Suppressor macrophage (primary cell): ENCODE measurements at regions not wholly inside any gene's neighbourhood (a gene's known extent, or its start where the extent isn't known, plus 50 kb on each side); places are given as distances from the start of the nearest gene placed in this dataset.
A peak's percentile ranks its signal among the peaks of the same experiment; 100 is the strongest.

Source experiments
- DNase-seq, 4 experiments: peaks; one replicate each; pipeline ENCODE4 v3.0.0-alpha.2; 2020 to 2022

DNA sequence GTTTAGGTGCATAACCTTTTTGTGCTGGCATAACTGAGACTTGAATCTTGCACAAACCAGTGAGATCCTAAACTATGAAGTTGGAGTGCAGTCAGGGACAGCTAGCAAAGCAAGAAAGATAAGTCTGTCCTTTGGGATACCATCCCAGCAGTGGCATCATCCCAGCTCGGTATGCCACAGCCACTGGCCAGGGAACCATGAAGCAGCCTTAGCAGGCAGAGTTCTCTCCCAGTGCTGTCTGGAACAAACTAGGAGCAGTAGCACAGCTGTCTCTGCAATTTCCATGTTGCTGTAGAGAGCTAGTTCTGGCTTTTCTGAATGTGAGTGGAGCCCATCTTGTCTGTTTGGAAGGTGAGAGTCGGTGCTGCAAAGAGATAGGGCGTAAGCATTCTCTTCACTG is 130.3 kb downstream of the DTWD1 start:
- no peak for DNase-seq

DNA sequence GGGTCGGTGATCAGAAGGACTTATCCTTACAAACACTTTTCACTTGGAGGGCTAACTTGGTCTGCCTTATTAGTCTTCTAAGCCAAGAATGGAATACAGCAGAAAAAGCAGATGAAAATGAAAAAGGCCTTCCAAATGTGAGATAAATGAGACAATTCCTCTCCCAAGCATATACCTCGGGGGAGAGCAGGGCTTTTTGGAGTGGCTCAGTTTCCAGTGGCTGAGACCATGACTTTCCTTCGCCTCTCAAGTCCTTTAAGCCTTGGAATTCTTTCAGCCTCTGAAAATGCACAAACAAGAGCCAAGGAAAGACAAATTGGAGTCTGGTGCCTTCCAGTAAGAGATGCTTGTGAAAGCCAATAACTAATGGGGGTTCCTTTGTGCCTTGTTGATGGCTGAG is 130.9 kb downstream of the DTWD1 start:
- DNase-seq, result no peak

- no peak for DNase-seq
Measured at GRCh38 chr15:49752517-49752916, 131.7 kb downstream of the DTWD1 start.

- DNase-seq, result no peak
Measured at GRCh38 chr15:49758456-49758855, 137.6 kb downstream of the DTWD1 start.

- DNase-seq, result no peak
Measured at GRCh38 chr15:49758856-49759255, 138.0 kb downstream of the DTWD1 start.

DNA sequence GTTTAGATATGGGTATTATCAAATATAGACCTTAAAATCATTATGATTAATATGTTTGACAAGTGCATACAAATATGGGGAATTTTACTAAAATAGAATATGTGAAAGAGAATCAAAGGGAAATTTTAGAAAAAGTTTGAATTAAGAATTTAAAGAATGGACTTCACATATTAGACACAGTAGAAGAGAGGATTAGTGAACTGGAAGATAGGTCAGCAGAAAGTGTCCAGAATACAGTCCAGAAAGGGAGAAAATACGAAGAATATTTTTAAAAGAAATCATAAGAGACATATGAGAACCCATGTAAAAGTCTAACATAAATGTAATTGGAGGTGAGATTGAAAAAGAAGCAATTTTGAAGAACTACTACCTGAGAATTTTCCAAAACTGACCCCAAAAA is 139.9 kb downstream of the DTWD1 start:
- no peak for DNase-seq

DNA sequence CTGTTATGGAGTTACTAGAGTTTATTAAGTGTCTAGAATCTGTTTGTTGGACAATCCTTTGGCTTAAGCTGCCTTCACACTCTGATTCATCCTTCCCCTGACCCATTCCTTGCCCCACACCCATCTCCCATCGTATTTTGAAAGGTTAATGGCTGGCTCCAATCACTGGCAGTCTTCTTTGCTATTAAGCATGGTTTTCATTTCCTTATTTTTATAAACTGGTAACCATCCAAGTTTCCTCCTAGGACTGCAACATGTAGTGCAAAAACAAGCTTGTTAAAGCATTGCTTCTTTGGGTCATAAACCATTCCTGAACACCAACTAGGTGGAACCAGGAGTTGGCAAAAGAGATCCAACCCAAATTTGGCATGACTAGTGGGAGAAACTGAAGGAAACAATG is 148.4 kb downstream of the DTWD1 start:
- peak in 1 of 4 experiments; percentile 10 for DNase-seq

GRCh38 chr15:49789436-49789835 is 168.6 kb downstream of the DTWD1 start:
- DNase-seq, result no peak

GRCh38 chr15:49793943-49794342 is 173.1 kb downstream of the DTWD1 start:
- no peak for DNase-seq

- DNase-seq, result no peak
Measured at GRCh38 chr15:49801796-49802195, 180.9 kb downstream of the DTWD1 start.
